ENCODE measurements at regions not wholly inside any gene's neighbourhood (a gene's known extent, or its start where the extent isn't known, plus 50 kb on each side); places are given as distances from the start of the nearest gene placed in this dataset.

- TF ChIP-seq EP300 (IDR thresholded peaks at IDR 0.05; ENCODE audit: borderline replicate concordance in 1 of 2, low read depth in 1 of 2, low read length in 1 of 2): no peak
- TF ChIP-seq CTCF (IDR thresholded peaks at IDR 0.05): no peak
- TF ChIP-seq REST (IDR thresholded peaks at IDR 0.05; ENCODE audit: low read depth, low read length): no peak
- TF ChIP-seq POLR2AphosphoS5 (IDR thresholded peaks at IDR 0.05; ENCODE audit: low read depth, low read length): no peak
- no peak for TF ChIP-seq EZH2phosphoT487 (IDR thresholded peaks at IDR 0.05; ENCODE audit: borderline replicate concordance, low read depth)
- TF ChIP-seq TCF12 (IDR thresholded peaks at IDR 0.05): no peak
- TF ChIP-seq MAX (IDR thresholded peaks at IDR 0.05; ENCODE audit: low read depth): no peak
- no peak for TF ChIP-seq MXI1 (IDR thresholded peaks at IDR 0.05; ENCODE audit: low read depth, low read length)
- TF ChIP-seq MEF2A (IDR thresholded peaks at IDR 0.05; ENCODE audit: borderline replicate concordance, low read depth): no peak
- no peak for TF ChIP-seq FOXJ3 (CRISPR knock-in tag; IDR thresholded peaks at IDR 0.05)
Measured at GRCh38 chr6:119818876-119819275, 469.3 kb upstream of the MAN1A1 start.
